ENCODE measurements at regions not wholly inside any gene's neighbourhood (a gene's known extent, or its start where the extent isn't known, plus 50 kb on each side); places are given as distances from the start of the nearest gene placed in this dataset.
"Not testable (repeated sequence)": the region's sequence is repeated elsewhere in the genome, so short reads cannot be mapped to it uniquely, and the experiment has no call there.

- DNase-seq, result no peak
Measured at GRCh38 chr1:181947441-181947840, 114.1 kb downstream of the ZNF648 start.

GRCh38 chr1:181936768-181937581 is 124.5 kb downstream of the ZNF648 start:
- peak; percentile 93 for DNase-seq

- no peak for DNase-seq
Measured at GRCh38 chr1:181936269-181936668, 125.2 kb downstream of the ZNF648 start.

- no peak for DNase-seq
Measured at GRCh38 chr1:181931873-181932272, 129.6 kb downstream of the ZNF648 start.

GRCh38 chr1:181930187-181930586 is 131.3 kb downstream of the ZNF648 start:
- no peak for DNase-seq

GRCh38 chr1:181926697-181927096 is 134.8 kb downstream of the ZNF648 start:
- no peak for DNase-seq

GRCh38 chr1:181924034-181924433 is 137.5 kb downstream of the ZNF648 start:
- not testable (repeated sequence) for DNase-seq

GRCh38 chr1:181919542-181919941 is 142.0 kb downstream of the ZNF648 start:
- DNase-seq, result no peak

GRCh38 chr1:181918880-181919525 is 142.5 kb downstream of the ZNF648 start:
- DNase-seq, result no peak

GRCh38 chr1:181911715-181912114 is 149.8 kb downstream of the ZNF648 start:
- DNase-seq, result peak; percentile 14

GRCh38 chr1:181910905-181911304 is 150.6 kb downstream of the ZNF648 start:
- no peak for DNase-seq

- no peak for DNase-seq
Measured at GRCh38 chr1:181909010-181909409, 152.5 kb downstream of the ZNF648 start.

- no peak for DNase-seq
Measured at GRCh38 chr1:181906631-181907030, 154.9 kb downstream of the ZNF648 start.

GRCh38 chr1:181905944-181906597 is 155.4 kb downstream of the ZNF648 start:
- no peak for DNase-seq

- DNase-seq, result no peak
Measured at GRCh38 chr1:181898773-181899172, 162.7 kb downstream of the ZNF648 start.

- DNase-seq, result no peak
Measured at GRCh38 chr1:181896824-181897223, 164.7 kb downstream of the ZNF648 start.

GRCh38 chr1:181894439-181894859 is 167.1 kb downstream of the ZNF648 start:
- DNase-seq, result no peak

GRCh38 chr1:181893937-181894336 is 167.6 kb downstream of the ZNF648 start:
- no peak for DNase-seq

GRCh38 chr1:181893150-181893549 is 168.4 kb downstream of the ZNF648 start:
- DNase-seq, result not testable (repeated sequence)

- no peak for DNase-seq
Measured at GRCh38 chr1:181872562-181872961, 188.9 kb downstream of the ZNF648 start.

GRCh38 chr1:181863736-181864135 is 197.8 kb downstream of the ZNF648 start:
- no peak for DNase-seq

GRCh38 chr1:181863006-181863405 is 198.5 kb downstream of the ZNF648 start:
- DNase-seq, result no peak

GRCh38 chr1:181858135-181858534 is 203.4 kb downstream of the ZNF648 start:
- DNase-seq, result no peak

All from NCI-H526 treated with DMSO at 0.1 percent for 48 hours (cell line).